AG20443 (cell line): ENCODE measurements at regions not wholly inside any gene's neighbourhood (a gene's known extent, or its start where the extent isn't known, plus 50 kb on each side); places are given as distances from the start of the nearest gene placed in this dataset.

Experiments
- DNase-seq: peaks from one replicate; pipeline ENCODE4 v3.0.0; 2012; ENCODE audit warnings: low spot score, mixed read lengths

GRCh38 chr7:52980129-52980528 lies 55.3 kb upstream of the POM121L12 start:
- no peak for DNase-seq

DNA sequence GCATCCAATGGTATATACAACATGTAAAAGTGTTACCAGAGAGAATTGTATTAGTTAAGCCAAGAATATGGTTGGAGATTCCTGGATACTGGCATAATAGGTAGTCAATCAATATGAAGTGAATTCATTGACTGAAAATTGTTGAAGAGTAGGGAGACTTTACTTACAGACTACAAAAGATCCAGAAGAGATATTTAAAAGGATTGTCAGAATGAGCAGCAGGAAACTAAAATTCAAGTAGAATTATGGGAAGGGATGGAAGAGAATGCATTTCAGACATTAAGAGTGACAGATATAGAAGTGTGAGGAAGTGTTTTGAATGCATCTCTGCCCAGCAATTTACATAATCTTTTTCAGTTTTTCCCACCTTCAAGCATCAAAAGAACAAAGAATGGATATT lies 62.3 kb upstream of the POM121L12 start:
- no peak for DNase-seq

GRCh38 chr7:52962402-52963076 lies 72.9 kb upstream of the POM121L12 start:
- DNase-seq = no peak

DNA sequence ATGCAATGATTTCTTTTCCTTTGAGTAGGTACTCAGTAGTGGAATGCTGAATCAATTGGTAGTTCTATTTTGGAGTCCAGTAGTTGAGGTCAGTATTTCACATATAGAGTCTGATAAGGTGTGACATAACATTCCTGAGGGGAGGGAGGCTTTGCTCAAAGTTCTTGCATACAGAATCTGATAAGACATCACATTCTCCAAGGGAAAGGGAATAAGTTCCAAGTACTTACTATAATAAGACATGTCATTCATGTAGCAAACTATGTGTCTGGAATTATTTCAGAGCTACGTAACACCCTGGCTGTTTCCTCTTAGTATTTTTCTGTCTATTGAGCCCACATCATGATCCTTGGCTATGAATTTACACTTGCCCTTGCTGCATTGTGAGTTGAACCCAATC lies 74.3 kb upstream of the POM121L12 start:
- no peak for DNase-seq

- DNase-seq = no peak
These were observed 75.4 kb upstream of the POM121L12 start for GRCh38 chr7:52959878-52960660.

- DNase-seq = no peak
These were observed 76.1 kb upstream of the POM121L12 start for GRCh38 chr7:52959336-52959735.

DNA sequence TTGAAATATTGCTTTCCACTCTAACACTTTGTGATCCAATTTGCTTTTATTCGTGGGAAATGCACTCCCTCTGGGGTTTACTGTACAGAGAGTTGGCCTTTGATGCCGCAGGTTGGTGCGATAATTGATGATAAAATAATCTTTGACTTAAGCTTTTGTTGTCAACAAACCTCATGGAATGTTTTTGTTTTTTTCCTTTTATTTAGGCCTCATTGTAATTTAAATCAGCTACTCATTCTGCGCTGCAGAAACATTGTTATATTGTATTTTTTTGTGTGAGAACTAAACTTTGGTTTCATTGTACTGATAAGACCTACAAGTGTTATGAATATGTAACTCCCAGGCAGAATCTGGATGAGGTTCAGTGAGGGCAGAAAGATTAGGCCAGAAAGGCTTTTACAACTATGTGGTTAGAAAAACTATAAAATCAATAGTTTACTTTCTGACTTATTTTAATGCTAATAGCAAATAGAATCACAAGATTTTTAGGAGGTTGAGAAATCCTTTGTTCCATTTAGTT lies 76.8 kb upstream of the POM121L12 start:
- no peak for DNase-seq

GRCh38 chr7:52956379-52956915 lies 79.0 kb upstream of the POM121L12 start:
- DNase-seq = no peak

- no peak for DNase-seq
These were observed 79.9 kb upstream of the POM121L12 start for GRCh38 chr7:52955522-52955921.

DNA sequence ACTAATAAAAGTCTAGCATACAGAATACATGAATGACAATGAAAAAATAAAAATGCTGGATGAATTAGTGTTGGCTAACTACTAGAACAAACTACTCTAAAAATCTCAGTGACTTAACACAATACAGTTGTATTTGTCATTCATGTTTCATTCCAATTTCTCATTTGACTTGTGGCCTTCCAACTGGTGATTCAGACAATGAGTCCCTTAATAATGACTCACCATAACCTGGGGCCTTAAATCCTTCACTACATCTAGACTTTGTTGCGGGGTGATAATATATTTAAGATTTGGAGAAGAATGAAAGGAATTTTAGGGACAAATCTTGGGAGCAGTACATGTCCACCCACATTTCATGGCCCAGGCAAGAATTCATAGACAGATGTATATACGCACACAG lies 90.5 kb upstream of the POM121L12 start:
- no peak for DNase-seq

DNA sequence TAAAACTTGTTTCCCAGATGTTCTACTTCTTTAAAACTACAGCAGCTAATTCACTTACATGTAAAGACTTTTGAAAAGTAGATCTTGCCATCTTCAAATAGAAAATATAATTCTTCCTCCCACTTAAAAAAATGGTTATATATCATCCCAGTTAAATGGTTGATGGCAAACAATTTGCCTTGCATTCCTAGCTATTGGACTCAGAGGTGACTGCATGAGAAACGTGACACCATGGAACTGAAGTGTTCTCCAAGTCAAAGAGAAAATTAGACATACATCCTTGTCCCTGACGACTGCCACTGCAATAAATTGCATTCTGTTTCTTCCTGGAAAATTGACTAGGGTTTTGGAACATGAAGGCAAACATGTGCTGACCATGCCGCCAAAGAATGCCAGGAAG lies 95.0 kb upstream of the POM121L12 start:
- no peak for DNase-seq

DNA sequence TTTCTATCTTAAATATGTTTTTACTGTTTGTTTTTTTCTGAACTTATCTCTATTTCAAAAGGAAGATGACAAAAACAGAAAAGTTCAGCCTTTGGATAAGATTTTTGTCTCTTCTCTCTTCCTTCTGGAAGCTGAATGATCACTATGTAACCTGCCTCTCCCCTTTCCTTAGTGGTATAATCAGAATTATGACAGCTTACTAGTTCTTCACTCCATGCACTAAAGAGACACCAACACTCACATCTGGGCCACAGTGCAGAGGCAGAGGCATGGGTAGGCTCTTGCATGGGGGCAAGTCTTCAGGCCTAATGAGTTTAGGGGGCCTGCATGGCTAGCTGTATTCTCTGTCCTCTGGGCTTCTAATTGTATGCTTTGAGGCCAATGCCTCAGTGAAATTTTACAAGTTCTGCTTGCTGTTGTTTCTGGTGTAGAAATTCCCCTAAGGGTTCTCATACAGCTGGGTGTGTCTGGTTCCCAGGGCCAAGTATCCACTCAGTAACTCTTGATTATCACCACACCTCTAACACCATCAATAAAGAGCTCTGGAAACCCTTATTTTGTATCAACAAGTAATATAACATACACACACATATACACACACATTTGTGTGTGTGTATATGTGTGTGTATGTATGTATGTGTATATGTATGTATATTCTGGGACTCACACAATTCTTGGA lies 96.8 kb upstream of the POM121L12 start:
- no peak for DNase-seq

GRCh38 chr7:52936750-52937149 lies 98.7 kb upstream of the POM121L12 start:
- DNase-seq = no peak

- DNase-seq = no peak
These were observed 106.8 kb upstream of the POM121L12 start for GRCh38 chr7:52928591-52928990.

DNA sequence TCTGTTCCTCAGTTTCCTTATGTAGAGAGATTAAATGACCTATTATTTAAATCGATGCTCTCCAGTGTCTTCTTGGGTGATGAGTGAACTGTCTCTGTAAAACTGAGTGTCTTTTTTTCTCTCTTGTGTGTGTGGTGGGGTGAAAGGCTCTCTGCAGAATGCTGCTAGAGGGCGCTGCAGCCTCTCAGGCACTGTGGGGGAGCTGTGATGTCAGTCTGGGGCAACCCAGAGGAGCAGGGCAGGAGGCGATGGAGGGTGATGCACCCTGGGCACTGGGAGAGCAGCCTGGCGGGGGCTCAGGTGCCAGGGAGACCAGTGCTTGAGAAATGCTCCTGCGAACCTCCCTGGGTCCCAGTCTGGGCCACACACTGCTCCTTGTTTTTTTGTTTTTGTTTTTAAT lies 110.1 kb upstream of the POM121L12 start:
- DNase-seq = no peak

GRCh38 chr7:52920977-52921376 lies 114.5 kb upstream of the POM121L12 start:
- DNase-seq = no peak

GRCh38 chr7:52917982-52918578 lies 117.4 kb upstream of the POM121L12 start:
- no peak for DNase-seq

DNA sequence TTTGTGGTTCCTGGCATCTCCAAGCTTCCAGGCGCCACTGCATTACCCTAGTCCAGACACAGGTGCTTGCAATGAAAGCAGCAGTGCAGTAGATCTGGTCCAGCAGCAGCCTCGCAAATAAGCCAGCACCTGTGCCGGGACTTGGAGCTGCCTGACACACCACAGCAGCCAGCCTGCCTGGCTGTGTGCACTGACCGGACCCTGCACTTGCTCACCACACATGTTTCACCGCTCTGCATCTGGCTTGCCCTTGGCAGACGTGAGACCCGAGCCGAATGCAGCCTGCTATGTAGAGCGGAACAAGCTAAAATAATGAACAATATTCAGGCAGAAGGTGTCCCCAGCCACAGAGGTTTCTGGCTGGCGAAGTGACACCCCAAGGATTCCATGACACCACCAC lies 123.6 kb upstream of the POM121L12 start:
- DNase-seq = no peak

DNA sequence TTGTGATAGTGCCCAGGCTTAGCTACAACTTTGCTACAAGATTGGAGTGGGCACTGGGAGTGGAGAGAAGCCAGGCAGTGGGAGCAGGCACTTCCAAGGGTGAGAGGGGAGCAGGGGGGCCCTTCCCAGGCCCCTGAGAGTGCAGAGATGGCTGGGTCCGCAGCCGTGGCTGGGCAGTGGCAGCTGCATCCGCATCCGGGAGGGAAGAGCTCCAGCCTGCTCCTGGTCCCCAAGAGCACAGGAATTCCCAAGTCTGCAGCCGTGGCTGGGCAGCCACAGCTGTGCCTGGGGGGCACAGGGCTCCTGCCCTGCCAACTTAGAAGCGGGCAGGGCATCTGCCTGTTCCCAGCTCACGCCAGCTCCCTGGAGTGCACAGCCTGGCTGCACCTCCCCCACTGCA lies 124.1 kb upstream of the POM121L12 start:
- DNase-seq = no peak

DNA sequence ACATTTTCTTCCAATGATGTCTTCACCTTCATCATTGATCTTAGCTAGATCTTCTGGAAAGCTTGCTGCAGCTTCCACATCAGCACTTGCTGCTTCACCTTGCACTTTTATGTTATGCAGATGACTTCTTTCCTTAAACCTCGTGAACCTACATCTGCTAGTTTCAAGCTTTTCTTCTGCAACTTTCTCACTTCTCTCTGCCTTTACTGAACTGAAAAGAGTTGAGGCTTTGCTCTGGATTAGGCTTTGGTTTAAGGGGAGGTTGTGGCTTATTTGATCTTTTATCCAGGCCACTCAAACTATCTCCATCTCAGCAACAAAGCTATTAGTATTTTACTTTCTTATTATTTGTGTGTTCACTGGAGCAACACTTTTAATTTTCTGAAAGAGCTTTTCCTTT lies 125.5 kb upstream of the POM121L12 start:
- no peak for DNase-seq

DNA sequence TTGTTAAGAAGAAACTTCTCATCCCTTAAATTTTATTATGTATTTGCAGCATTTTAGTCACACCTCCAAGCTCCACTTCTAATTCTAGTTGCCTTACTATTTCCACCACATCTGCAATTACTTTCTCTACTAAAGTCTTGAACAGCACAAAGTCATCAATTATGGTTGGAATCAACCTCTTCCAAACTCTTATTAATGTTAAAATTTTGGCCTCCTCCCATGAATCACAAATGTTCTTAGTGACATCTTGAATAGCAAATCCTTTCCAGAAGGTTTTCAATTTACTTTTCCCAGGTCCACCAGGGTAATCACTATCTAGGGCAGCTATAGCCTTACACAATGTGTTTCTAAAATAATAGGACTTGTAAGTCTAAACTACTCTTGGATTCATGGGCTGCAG lies 126.3 kb upstream of the POM121L12 start:
- DNase-seq = no peak

DNA sequence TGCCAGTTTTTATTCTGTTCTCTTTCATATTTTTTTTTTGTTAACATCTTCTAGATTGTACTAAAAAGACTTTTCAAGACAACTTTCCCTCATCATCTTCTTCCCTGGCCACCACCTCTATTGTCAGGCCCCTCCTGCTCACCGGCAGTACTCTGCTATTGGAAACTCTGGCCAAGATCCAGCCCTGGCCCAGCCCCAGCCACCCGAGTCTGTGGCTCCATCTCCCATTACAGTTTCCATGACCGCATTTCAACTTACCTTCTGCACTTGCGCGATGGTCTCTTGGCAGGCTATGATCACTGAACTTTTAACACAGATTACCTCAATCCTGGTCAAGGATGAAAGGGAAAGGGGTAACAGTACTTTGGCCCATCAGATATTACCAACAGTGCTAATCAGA lies 137.7 kb upstream of the POM121L12 start:
- no peak for DNase-seq
